Left ventricle myocardium inferior (tissue), 1 donor: ENCODE measurements at regions not wholly inside any gene's neighbourhood (a gene's known extent, or its start where the extent isn't known, plus 50 kb on each side); places are given as distances from the start of the nearest gene placed in this dataset.

Source experiments
- DNase-seq: peaks from one replicate; pipeline ENCODE4 v3.0.0-alpha.2; 2020
- H3K27ac ChIP-seq: fragments of 200-600 bp; replicated peaks from 2 replicates; pipeline ENCODE4 v1.8.0; 2021
- H3K27me3 ChIP-seq: fragments of 200-600 bp; 2 replicates; pipeline ENCODE4 v1.8.0; 2021; ENCODE audit warnings: low read depth
- H3K36me3 ChIP-seq: fragments of 200-600 bp; 2 replicates; pipeline ENCODE4 v1.8.0; 2021
- H3K4me1 ChIP-seq: fragments of 200-600 bp; 2 replicates; pipeline ENCODE4 v1.8.0; 2021
- H3K4me3 ChIP-seq: fragments of 200-600 bp; 2 replicates; pipeline ENCODE4 v1.8.0; 2021; ENCODE audit warnings: mild to moderate bottlenecking, moderate library complexity
- H3K9me3 ChIP-seq: fragments of 200-600 bp; replicated peaks from 2 replicates; pipeline ENCODE4 v1.8.0; 2021
- CTCF ChIP-seq: fragments of 200-600 bp; IDR thresholded peaks from 2 replicates; pipeline ENCODE4 v1.8.0; 2021; ENCODE audit warnings: antibody characterized with exemption, mild to moderate bottlenecking, borderline replicate concordance
- intact Hi-C: fragments of 100-400 bp; cut with micrococcal nuclease; formaldehyde crosslinking; loops from one replicate; pipeline ENCODE4 v1.11.0; 2022
- donor health status: DM: no; HTN: yes; CAD: no; lungs with severe emphysema.

DNA sequence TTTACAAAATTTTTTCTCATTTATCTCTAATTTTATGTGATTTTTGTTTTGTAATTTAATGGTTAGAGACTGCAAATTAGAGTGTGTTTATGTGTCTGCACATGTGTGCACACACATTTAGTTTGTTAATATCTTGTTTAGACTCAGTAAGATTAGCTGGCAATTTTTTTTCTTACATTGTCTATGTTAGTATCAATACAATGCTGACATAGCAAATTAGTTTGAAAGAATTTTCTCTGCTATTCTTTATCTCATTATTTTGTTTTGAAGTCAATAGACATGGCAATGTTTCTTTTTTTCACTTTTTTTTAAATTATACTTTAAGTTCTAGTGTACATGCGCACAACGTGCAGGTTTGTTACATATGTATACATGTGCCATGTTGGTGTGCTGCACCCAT lies 1155.0 kb downstream of the ZPLD1 start:
- no peak for DNase-seq

GRCh38 chr3:103600844-103601243 lies 1166.0 kb downstream of the ZPLD1 start:
- no peaks in the 10 kb centered on the region for H3K36me3 ChIP-seq
- no peaks in the 10 kb centered on the region for H3K27me3 ChIP-seq
- H3K27ac ChIP-seq: no peak overlapping the region
- no peak for DNase-seq
- H3K4me3 ChIP-seq: no peak overlapping the region
- intact Hi-C loops: no loop called here
- no peaks in the 10 kb centered on the region for H3K4me1 ChIP-seq
- no peak for TF ChIP-seq CTCF
- no peaks in the 10 kb centered on the region for H3K9me3 ChIP-seq

More for the DNA sequence above, 1155.0 kb downstream of the ZPLD1 start:
- intact Hi-C loops: no loop called here
- no peaks in the 10 kb centered on the region for H3K27me3 ChIP-seq
- H3K27ac ChIP-seq: no peak overlapping the region
- TF ChIP-seq CTCF: no peak
- H3K9me3 ChIP-seq: no peaks in the 10 kb centered on the region
- no peak overlapping the region for H3K4me3 ChIP-seq
- H3K4me1 ChIP-seq: no peaks in the 10 kb centered on the region
- no peaks in the 10 kb centered on the region for H3K36me3 ChIP-seq

- H3K4me3 ChIP-seq: no peak overlapping the region
- no peaks in the 10 kb centered on the region for H3K36me3 ChIP-seq
- no peak overlapping the region for H3K27ac ChIP-seq
- H3K9me3 ChIP-seq: no peaks in the 10 kb centered on the region
- intact Hi-C loops: no loop called here
- DNase-seq: no peak
- H3K4me1 ChIP-seq: no peaks in the 10 kb centered on the region
- no peak for TF ChIP-seq CTCF
- H3K27me3 ChIP-seq: no peaks in the 10 kb centered on the region
Observed at GRCh38 chr3:103601666-103602065, 1166.9 kb downstream of the ZPLD1 start.

GRCh38 chr3:103609472-103609871 lies 1174.7 kb downstream of the ZPLD1 start:
- Histone ChIP-seq H3K4me1 (no peaks in the 10 kb centered on the region), H3K27ac (no peak overlapping the region), H3K27me3 (no peaks in the 10 kb centered on the region), H3K9me3 (no peaks in the 10 kb centered on the region), H3K4me3 (no peak overlapping the region), H3K36me3 (no peaks in the 10 kb centered on the region)
- intact Hi-C loops: no loop called here
- DNase-seq: no peak
- no peak for TF ChIP-seq CTCF

- Histone ChIP-seq H3K4me3 (no peak overlapping the region), H3K27me3 (no peaks in the 10 kb centered on the region), H3K9me3 (no peaks in the 10 kb centered on the region), H3K4me1 (no peaks in the 10 kb centered on the region), H3K36me3 (no peaks in the 10 kb centered on the region), H3K27ac (no peak overlapping the region)
- TF ChIP-seq CTCF: no peak
- no peak for DNase-seq
- intact Hi-C loops: no loop called here
Observed at GRCh38 chr3:103613397-103614156, 1178.8 kb downstream of the ZPLD1 start.
